WTC11 (cell line): ENCODE measurements at regions not wholly inside any gene's neighbourhood (a gene's known extent, or its start where the extent isn't known, plus 50 kb on each side); places are given as distances from the start of the nearest gene placed in this dataset.

Source experiments
- ATAC-seq: fragments of 200-7000 bp; cut with Tn5 transposase; 2 replicates; pipeline ENCODE4 v1.10.0; 2021; ENCODE audit warnings: mild to moderate bottlenecking, moderate library complexity
- CTCF ChIA-PET: fragments of 300-600 bp; sonication (Branson Sonifier 250); formaldehyde crosslinking; loops from one replicate; lab custom pipeline; 2021; ENCODE audit warnings: antibody characterized with exemption; lab: Charles Lee
- POLR2A ChIA-PET: fragments of 350-600 bp; sonication (Branson Sonifier 250); formaldehyde crosslinking; loops from one replicate; lab custom pipeline; 2021; ENCODE audit warnings: antibody characterized with exemption; lab: Charles Lee
- DNase-seq: peaks from one replicate; pipeline ENCODE4 v3.0.0; 2021; ENCODE audit warnings: low spot score
- H3K27ac Mint-ChIP-seq: 2 replicates; pipeline ENCODE4 v1.8.0; 2021; ENCODE audit warnings: mixed read lengths
- H3K27me3 Mint-ChIP-seq: 2 replicates; pipeline ENCODE4 v1.8.0; 2021; ENCODE audit warnings: low read depth, mild to moderate bottlenecking, moderate library complexity, mixed read lengths
- H3K36me3 Mint-ChIP-seq: 2 replicates; pipeline ENCODE4 v1.8.0; 2021; ENCODE audit warnings: mixed read lengths
- H3K4me1 Mint-ChIP-seq: 2 replicates; pipeline ENCODE4 v1.8.0; 2022; ENCODE audit warnings: mixed read lengths
- H3K4me3 Mint-ChIP-seq: 2 replicates; pipeline ENCODE4 v1.8.0; 2021; ENCODE audit warnings: mild to moderate bottlenecking, moderate library complexity, mixed read lengths
- H3K9me3 Mint-ChIP-seq: 2 replicates; pipeline ENCODE4 v1.8.0; 2021; ENCODE audit warnings: mixed read lengths
- ATF3 ChIP-seq: sonication (generic); formaldehyde crosslinking; conservative IDR thresholded peaks from 2 replicates; pipeline ENCODE4 v1.8.1; 2022; ENCODE audit warnings: mild to moderate bottlenecking, missing genetic modification reagents
- CDX4 ChIP-seq: fragments of 250-450 bp; sonication (Bioruptor Pico); IDR thresholded peaks from 2 replicates; pipeline ENCODE4 v1.9.0; 2021; ENCODE audit warnings: moderate library complexity, mild to moderate bottlenecking, inconsistent platforms, borderline replicate concordance
- CREB1 ChIP-seq: sonication (generic); formaldehyde crosslinking; IDR thresholded peaks from 2 replicates; pipeline ENCODE4 v1.8.0; 2023; ENCODE audit warnings: mild to moderate bottlenecking, missing genetic modification reagents
- CREM ChIP-seq: sonication (generic); formaldehyde crosslinking; IDR thresholded peaks from 2 replicates; pipeline ENCODE4 v1.8.1; 2022; ENCODE audit warnings: mild to moderate bottlenecking, missing genetic modification reagents, moderate library complexity
- CTCF ChIP-seq: fragments of 200-600 bp; IDR thresholded peaks from 2 replicates; pipeline ENCODE4 v1.8.0; 2022; ENCODE audit warnings: antibody characterized with exemption
- E2F1 ChIP-seq: sonication (generic); formaldehyde crosslinking; IDR thresholded peaks from 2 replicates; pipeline ENCODE4 v1.8.0; 2022; ENCODE audit warnings: mild to moderate bottlenecking, missing genetic modification reagents
- ETV6 ChIP-seq: sonication (generic); formaldehyde crosslinking; IDR thresholded peaks from 2 replicates; pipeline ENCODE4 v1.8.1; 2022; ENCODE audit warnings: mild to moderate bottlenecking, missing genetic modification reagents
- HMGXB4 ChIP-seq: sonication (generic); formaldehyde crosslinking; IDR thresholded peaks from 2 replicates; pipeline ENCODE4 v1.8.1; 2023; ENCODE audit warnings: mild to moderate bottlenecking, moderate library complexity, missing genetic modification reagents
- JUN ChIP-seq: sonication (generic); formaldehyde crosslinking; IDR thresholded peaks from 2 replicates; pipeline ENCODE4 v1.8.0; 2023; ENCODE audit warnings: mild to moderate bottlenecking, missing genetic modification reagents
- KAT7 ChIP-seq: sonication (generic); formaldehyde crosslinking; IDR thresholded peaks from 2 replicates; pipeline ENCODE4 v1.8.1; 2023; ENCODE audit warnings: missing genetic modification reagents, mild to moderate bottlenecking, borderline replicate concordance
- MLX ChIP-seq: sonication (generic); formaldehyde crosslinking; IDR thresholded peaks from 2 replicates; pipeline ENCODE4 v1.8.1; 2023; ENCODE audit warnings: mild to moderate bottlenecking, missing genetic modification reagents, moderate library complexity
- MXD4 ChIP-seq: fragments of 250-450 bp; sonication (Bioruptor Pico); IDR thresholded peaks from 2 replicates; pipeline ENCODE4 v1.8.0; 2021; ENCODE audit warnings: mild to moderate bottlenecking, moderate library complexity, borderline replicate concordance
- TP53 ChIP-seq: sonication (generic); formaldehyde crosslinking; IDR thresholded peaks from 2 replicates; pipeline ENCODE4 v1.8.1; 2023; ENCODE audit warnings: mild to moderate bottlenecking, missing genetic modification reagents
- ZBTB21 ChIP-seq: sonication (generic); formaldehyde crosslinking; IDR thresholded peaks from 2 replicates; pipeline ENCODE4 v1.8.1; 2023; ENCODE audit warnings: mild to moderate bottlenecking, missing genetic modification reagents, borderline replicate concordance
- ZMAT4 ChIP-seq: fragments of 250-450 bp; sonication (Bioruptor Pico); IDR thresholded peaks from 2 replicates; pipeline ENCODE4 v1.9.0; 2021; ENCODE audit warnings: mild to moderate bottlenecking
- ZNF121 ChIP-seq: sonication (generic); formaldehyde crosslinking; IDR thresholded peaks from 2 replicates; pipeline ENCODE4 v1.8.0; 2023; ENCODE audit warnings: missing genetic modification reagents
- ZNF232 ChIP-seq: sonication (generic); formaldehyde crosslinking; IDR thresholded peaks from 2 replicates; pipeline ENCODE4 v1.8.0; 2022; ENCODE audit warnings: mild to moderate bottlenecking, missing genetic modification reagents
- ZNF281 ChIP-seq: sonication (generic); formaldehyde crosslinking; IDR thresholded peaks from 2 replicates; pipeline ENCODE4 v1.8.0; 2023; ENCODE audit warnings: mild to moderate bottlenecking, missing genetic modification reagents
- ZNF416 ChIP-seq: fragments of 250-450 bp; sonication (Bioruptor Pico); IDR thresholded peaks from 2 replicates; pipeline ENCODE4 v1.9.0; 2021; ENCODE audit warnings: mild to moderate bottlenecking, inconsistent platforms
- ZNF532 ChIP-seq: fragments of 250-450 bp; sonication (Bioruptor Pico); IDR thresholded peaks from 2 replicates; pipeline ENCODE4 v1.9.0; 2021; ENCODE audit warnings: mild to moderate bottlenecking, borderline replicate concordance

GRCh38 chr4:3361406-3361805 lies 68.6 kb downstream of the RGS12 start:
- CTCF ChIA-PET = interaction anchor here (1.2 kb wide), 1 partner anchor 43 kb away, joined by 3 read pairs; no protein-coding TSS in a partner anchor
- DNase-seq (no peak), ATAC-seq (no peak)
- TF ChIP-seq CREB1 (CRISPR knock-in tag) (no peak), ZNF532 (no peak), ZNF281 (CRISPR knock-in tag) (no peak), ZNF121 (CRISPR knock-in tag) (no peak), MLX (no peak), MXD4 (CRISPR knock-in tag) (no peak), CREM (CRISPR knock-in tag) (no peak), ZBTB21 (CRISPR knock-in tag) (no peak), HMGXB4 (CRISPR knock-in tag) (no peak), CDX4 (CRISPR knock-in tag) (no peak), TP53 (CRISPR knock-in tag) (no peak), KAT7 (CRISPR knock-in tag) (no peak), ZMAT4 (CRISPR knock-in tag) (no peak), ZNF232 (no peak), ZNF416 (CRISPR knock-in tag) (no peak)
- H3K27me3 Mint-ChIP-seq = no peaks in the 10 kb centered on the region; the same call in 1 of the 2 replicates
- H3K27ac Mint-ChIP-seq = no peak overlapping the region; the same call in 1 of the 2 replicates
- H3K4me3 Mint-ChIP-seq = no peak overlapping the region
- no peaks in the 10 kb centered on the region for H3K36me3 Mint-ChIP-seq
- H3K9me3 Mint-ChIP-seq = no peaks in the 10 kb centered on the region
- POLR2A ChIA-PET = no interaction called here
- no peaks in the 10 kb centered on the region for H3K4me1 Mint-ChIP-seq

GRCh38 chr4:3361896-3362295 lies 69.1 kb downstream of the RGS12 start:
- ATAC-seq = no peak
- H3K36me3 Mint-ChIP-seq = no peaks in the 10 kb centered on the region
- no peaks in the 10 kb centered on the region for H3K27me3 Mint-ChIP-seq
- peaks cover under 1% of the 10 kb centered on the region; the same call in 1 of the 2 replicates for H3K4me1 Mint-ChIP-seq
- ChIA-PET POLR2A (no interaction called here), CTCF (interaction anchor here (1.0 to 1.2 kb wide), 2 partner anchors 16 to 43 kb away, joined by 3 to 4 read pairs; no protein-coding TSS in a partner anchor)
- DNase-seq = no peak
- H3K9me3 Mint-ChIP-seq = no peaks in the 10 kb centered on the region
- TF ChIP-seq ETV6 (CRISPR knock-in tag) = no peak
- TF ChIP-seq ATF3 (CRISPR knock-in tag) = no peak
- no peak for TF ChIP-seq CTCF
- no peak for TF ChIP-seq E2F1 (CRISPR knock-in tag)
- TF ChIP-seq JUN (CRISPR knock-in tag) = no peak
- H3K4me3 Mint-ChIP-seq = no peak overlapping the region
- H3K27ac Mint-ChIP-seq = peak overlapping the region; percentile 66; the same call in 1 of the 2 replicates
